DMS114 treated with DMSO at 0.1 percent for 48 hours (cell line): ENCODE measurements at regions not wholly inside any gene's neighbourhood (a gene's known extent, or its start where the extent isn't known, plus 50 kb on each side); places are given as distances from the start of the nearest gene placed in this dataset.
"Not testable (repeated sequence)": the region's sequence is repeated elsewhere in the genome, so short reads cannot be mapped to it uniquely, and the experiment has no call there.

Experiments
- DNase-seq: peaks from one replicate; lab custom pipeline; 2025; ENCODE audit not compliant: unreplicated experiment; lab: John Stamatoyannopoulos, UW

DNA sequence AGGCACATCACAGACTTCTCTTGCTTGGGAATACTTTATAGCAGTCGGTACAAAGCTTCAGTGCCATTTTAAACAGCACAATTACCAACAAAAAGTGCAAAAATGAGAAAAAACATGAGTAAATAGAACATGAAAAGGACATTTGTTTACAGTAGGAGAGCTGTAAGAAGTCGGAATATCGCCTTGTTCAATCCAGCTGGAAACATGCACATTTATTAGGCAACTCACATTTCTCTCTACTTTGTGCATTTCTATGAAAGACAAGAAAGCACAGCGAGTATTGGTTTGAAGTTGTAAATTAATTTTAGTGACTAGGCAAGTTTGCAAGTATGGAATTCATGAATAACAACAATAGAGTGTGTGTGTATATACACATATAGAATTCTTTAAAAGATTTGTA, 484.7 kb downstream of the DACH1 start:
- DNase-seq, result no peak

- no peak for DNase-seq
Measured at GRCh38 chr13:71380191-71380590, 486.8 kb downstream of the DACH1 start.

DNA sequence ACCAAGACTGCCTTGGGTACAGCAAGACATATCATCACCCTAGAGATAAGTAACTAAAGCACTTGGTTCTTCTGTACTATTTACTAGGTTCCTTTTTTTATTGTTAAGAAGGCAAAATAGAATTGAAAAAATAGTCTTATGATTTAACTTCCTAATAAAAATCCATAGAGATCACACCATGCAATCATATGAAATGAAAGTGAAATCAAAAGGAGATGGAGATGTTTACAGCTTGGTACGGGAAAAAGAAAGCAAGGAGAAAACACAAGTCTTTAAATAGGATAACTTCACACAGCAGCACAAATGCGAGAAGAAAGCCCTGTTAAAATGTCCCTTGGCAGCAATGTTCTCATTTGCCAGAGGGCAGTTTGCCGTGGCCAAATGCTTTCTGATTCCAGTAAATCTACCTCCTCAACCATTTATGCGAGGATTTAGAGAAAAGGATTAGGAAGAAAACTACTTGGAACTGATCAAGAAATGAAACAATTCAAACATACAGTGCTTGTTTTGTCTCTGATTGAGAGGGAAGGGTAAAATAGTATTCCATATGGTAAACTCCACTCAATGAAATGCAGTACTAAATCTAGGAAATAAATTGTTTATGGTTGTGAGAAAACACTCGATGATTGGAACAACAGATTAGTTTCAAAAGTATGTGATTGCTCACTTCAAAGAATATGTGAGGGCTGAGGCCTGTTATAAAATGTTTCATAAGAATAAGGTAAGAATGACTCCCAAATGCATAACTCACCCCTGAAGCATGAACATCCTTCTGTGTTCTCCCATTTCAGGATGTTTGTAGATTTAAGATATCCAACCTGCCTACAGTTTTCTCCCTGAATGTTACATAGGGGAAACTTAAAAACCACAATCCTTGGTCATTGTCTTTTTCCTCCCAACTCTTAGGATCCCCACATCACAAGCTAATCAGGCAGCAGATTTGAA, 487.8 kb downstream of the DACH1 start:
- DNase-seq, result no peak

DNA sequence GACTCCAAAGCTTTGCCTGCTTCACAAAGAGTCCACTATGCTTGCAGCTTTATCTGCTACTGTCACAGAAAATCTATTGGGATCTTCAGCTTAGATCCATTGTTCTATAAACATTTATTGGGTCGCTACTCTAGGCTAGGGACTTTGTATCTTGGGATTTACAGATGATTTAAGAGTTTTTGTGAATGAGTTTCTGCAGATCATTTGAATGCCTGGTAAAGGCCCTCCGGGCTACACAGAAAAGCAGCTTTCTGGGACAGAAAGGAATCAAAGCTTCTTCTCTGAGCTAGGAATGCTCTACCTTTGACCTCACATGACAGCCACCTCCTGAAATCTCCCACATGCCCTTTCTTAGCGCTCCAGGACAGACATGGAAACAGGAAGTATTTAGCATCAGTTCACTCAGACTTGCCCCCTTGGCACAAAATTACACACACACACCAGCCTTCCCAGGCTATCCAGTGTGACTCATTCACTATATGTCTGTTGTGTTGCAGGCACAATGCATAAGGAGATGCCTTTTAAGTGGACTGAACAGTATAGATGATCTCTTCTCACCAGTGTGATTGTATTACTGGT, 492.4 kb downstream of the DACH1 start:
- DNase-seq, result no peak

DNA sequence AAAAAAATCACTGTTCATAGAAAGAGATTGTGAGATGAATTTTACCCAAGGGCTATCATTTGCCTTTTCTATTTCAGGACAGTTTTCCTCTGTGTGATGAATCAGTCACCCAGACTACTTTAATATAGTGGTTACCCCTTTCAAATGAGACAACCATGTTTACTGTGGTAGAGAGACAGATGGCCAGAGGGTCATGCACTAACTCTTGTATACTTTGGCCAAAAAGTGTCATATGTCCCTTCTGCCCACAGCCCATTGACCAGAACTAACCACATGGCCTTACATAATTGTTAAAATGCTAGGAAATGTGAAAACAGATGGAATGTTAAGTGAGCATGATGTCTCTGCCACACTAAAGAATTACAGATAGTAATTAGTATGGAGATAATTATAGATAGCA, 498.7 kb downstream of the DACH1 start:
- no peak for DNase-seq

DNA sequence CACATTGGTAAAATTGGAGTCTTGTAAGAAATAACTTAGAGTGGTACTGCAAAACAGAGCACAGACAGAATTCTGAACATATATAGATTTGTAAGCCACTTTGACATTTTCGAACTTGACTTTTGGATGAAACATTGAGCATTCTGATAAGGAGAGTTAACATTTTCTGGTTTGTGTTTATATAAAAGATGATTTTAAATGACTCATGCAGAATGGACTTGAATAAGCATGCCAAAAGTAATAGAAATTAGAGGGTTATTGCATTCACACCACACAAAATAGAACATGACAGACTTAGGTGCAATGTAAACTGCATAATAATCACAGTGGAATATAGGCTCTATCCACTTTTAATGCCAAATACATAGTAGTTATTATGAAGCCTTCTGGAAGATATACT, 507.0 kb downstream of the DACH1 start:
- DNase-seq, result no peak

- DNase-seq, result no peak
Measured at GRCh38 chr13:71359641-71360040, 507.4 kb downstream of the DACH1 start.

DNA sequence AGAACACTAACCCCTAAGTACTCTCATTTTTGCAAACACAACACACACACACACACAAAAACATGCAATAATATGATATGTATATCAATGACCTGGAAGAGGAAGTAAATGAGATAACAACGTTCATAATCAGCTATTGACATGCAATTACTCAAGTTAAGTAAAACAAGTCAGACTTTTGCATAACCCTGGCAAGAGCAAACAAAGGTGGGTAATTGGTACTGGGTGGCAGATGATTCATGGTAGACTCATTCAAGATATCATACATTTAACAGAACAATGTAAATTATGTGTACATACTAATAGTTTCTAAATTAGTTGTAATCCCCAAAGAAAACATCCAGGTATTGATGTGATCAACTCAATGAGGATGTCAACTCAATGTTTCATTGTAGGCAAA, 508.8 kb downstream of the DACH1 start:
- DNase-seq, result no peak

GRCh38 chr13:71355010-71355409, 512.0 kb downstream of the DACH1 start:
- DNase-seq, result no peak

DNA sequence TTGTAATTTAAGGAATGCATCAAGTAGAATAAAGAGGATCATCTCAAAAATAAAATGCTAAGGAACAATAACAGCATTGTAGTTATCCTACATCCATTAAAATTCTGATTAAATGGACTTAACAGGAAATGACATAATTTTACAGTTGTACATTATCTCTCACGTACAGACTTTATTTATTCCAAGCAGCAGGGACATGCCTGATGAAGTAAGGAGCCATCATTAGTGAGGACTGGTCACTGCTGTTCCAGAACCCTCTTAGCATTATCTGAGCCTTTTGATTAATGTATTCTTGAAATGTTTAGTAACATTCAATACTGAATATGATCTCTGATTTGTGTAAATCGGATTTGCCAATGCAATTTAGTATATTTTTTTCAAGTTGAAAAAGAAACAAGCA, 516.1 kb downstream of the DACH1 start:
- no peak for DNase-seq

- not testable (repeated sequence) for DNase-seq
Measured at GRCh38 chr13:71345856-71346255, 521.1 kb downstream of the DACH1 start.

GRCh38 chr13:71339736-71340135, 527.3 kb downstream of the DACH1 start:
- no peak for DNase-seq

- no peak for DNase-seq
Measured at GRCh38 chr13:71339005-71339404, 528.0 kb downstream of the DACH1 start.

DNA sequence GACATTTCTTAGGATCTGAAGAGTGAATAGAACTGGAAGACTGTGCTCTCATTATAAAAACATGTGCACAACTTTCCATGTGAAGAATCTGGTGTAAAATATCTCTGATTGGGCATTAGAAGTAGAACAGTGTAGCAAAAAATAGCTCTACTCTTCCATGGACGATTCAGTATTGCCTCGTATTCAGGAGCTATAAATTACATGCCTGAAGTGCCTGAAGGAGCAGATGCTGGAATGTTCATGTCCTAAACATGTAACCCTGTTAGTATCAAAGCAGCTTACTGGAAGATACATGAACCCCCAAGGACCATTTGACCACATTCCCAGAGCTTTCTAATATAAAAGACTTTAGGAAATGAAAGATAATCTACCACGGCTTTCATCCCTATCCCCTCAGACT, 528.9 kb downstream of the DACH1 start:
- no peak for DNase-seq

DNA sequence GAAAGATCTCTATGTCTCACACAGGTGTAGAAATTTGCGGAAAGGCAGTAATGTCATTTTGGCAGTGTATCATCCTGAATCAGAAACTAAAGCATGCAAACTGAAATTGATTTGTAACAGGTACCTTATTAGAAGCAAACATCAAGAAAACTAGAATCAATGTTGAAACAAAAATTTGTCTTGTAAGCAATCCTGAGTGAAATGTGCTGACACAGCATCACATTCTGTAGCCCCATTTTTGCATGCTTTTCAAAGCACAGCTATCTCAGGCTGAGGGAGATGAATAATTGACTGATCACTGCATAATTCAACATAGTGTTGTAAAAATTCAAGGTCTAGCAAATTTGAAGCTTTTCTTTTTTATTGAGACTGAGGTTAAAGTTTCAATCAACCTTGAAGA, 539.7 kb downstream of the DACH1 start:
- no peak for DNase-seq

DNA sequence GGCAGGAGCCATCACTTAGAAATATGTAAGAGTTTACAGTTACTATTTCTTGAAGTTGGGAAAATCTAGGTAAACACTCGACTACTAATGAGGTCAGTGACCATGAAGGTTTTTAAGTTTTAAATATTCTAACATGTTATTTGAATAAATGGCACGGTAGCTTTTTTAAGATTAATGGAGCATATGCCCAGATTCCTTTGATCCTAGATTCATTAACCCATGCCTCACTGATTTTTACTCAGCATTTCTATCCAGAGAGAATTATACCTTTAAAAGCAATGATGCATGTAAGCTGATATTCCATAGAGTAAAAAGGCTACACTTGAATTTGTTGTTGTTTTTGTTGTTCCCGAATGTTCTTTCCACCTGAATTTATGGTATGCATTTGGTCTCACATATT, 541.4 kb downstream of the DACH1 start:
- DNase-seq, result no peak

- no peak for DNase-seq
Measured at GRCh38 chr13:71323266-71323665, 543.7 kb downstream of the DACH1 start.

DNA sequence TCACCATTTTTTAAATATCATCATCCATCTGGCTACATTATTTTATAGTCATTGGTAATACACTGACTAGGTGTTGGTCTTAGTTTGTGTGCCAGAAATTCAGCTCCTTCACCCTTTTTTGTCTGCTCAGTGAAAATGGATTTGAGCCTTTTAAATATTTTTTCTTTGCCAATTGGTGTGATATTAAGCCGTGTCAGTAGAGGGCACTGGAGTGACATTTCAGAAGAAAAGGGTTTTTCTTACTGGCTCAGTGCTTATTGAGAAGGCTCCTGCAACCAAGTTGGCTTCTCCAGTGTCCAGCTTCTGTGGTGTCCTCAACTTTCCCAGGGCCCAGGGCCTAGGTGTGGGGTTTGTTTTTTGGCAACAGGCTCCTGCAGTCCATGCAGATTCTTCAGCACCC, 546.6 kb downstream of the DACH1 start:
- DNase-seq, result no peak

DNA sequence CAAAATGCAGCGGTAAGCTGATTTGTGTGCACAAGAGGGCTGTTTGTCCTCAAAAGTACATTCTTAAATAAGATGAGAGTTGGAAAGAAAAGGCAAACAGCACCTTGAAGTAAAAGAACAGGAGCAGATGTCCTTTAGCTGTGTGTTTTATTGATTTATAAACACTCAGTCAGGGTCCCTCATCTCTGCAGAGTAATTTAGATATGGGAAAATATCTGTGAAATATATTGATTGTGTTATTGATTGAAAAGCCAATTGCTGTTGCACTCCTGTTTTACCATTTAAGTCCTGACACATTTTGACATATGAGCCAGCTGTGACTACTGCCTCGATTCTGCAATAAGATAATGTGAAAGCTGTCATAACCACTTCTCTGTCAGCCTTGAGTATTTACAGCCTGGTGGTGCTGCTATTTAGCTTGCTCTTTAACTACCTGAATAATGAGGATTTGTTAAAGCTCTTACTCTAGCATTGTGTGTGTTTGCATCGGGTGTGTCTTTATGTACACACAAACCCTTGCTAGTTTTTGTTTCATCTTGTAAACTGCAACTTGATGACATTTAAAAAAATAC, 550.1 kb downstream of the DACH1 start:
- DNase-seq, result no peak

DNA sequence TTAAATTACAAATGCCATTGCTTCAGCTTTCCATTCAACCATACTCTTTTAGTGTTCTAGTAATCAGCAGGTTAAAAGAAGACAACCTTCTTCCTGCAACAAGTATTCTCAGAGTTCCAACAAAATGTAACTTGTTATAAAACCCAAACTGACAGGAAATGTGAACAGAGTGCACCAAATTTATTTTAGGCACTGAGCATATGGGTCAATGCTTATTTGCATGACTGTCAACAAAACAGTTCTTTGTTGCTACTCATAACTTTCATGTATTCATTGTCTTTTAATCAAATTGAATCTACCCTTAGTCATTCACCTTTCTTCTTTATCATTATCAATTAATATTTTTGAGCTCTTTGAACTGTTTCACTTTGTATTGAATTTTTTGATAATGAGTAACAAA, 554.1 kb downstream of the DACH1 start:
- no peak for DNase-seq

DNA sequence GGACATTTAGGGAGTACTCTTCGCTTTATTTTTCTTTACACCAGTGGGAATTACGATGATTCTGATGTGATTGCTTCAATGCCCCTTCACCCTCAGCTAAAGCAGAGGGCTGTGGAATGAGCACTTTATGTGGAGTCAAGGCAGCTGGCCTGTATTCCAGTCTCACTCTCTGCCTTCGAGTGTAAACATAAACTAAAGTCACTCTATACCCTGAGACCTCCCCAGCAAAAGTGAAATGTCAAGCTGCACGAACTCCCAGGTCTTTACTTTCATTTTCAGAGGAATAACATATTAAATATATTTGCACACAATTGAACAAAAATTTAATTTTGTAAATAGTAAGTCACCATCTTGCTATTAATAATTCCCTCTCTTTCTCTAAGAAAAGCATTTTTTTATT, 557.1 kb downstream of the DACH1 start:
- no peak for DNase-seq

DNA sequence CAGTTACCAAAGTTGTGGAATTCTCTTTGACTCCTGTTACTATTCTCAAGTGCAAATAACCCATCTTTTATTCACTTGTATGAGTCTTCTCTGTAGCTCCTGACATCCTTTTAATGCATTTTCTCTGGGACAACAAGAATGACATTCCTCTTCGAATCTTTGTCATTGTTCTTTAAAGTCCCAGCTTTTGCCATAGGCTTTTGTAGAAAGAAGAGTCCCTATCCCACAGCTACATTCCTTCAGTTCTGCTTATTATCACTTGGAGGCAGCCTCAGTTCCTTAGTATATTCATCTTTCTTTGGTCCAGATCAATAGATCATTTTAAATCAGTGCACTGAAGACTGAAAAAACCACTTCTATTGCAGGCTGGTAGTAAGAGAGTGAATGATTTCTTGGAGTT, 560.2 kb downstream of the DACH1 start:
- DNase-seq, result no peak
